Activated CD8-positive, alpha-beta memory T cell treated with anti-CD3 and anti-CD28 coated beads for 48 hours (primary cell): ENCODE measurements at regions not wholly inside any gene's neighbourhood (a gene's known extent, or its start where the extent isn't known, plus 50 kb on each side); places are given as distances from the start of the nearest gene placed in this dataset.
"Not testable (repeated sequence)": the region's sequence is repeated elsewhere in the genome, so short reads cannot be mapped to it uniquely, and the experiment has no call there.

Experiments used
- DNase-seq, 3 experiments: peaks; one replicate each; pipeline ENCODE4 v3.0.0-alpha.2; 2020; ENCODE audit warnings: low read depth in 2 of 3, low spot score in 2 of 3

DNA sequence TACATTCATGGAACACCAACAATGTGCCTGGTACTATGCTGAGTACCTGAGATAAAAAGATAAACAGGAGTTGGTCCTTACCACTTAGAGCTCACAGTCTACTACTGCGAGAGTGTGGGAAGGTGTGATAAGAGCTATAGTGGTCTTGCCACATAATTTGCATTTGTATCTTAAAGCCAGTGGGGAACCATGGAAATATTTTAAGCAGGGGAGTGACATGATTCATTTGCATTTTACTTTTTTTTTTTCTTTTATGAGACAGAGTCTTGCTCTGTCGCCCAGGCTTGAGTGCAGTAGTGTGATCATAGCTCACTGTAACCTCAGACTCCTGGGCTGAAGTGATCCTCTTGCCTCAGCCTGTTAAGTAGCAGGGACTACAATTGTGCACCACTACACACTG is 53.6 kb downstream of the SRGAP2 start:
- DNase-seq, result not testable (repeated sequence)

DNA sequence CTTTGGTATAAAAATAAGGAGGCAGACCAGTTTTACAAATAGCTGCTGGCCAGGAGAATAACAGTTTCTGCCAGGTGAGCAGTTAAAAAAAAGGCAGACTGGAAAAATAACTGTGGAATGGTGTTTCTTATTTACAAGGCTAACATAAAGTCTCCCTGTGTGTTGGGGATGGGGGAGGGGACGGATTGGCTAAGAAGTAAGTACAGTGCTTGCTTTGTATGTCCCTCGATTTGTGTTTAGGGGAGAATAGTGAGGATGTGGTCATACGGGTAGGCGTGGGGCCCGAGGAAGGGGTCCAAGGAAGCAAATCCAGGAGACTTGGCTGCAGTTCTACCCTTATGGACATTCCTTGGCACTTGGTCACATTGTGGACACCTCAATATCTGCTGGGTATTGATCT is 58.1 kb downstream of the SRGAP2 start:
- not testable (repeated sequence) for DNase-seq

DNA sequence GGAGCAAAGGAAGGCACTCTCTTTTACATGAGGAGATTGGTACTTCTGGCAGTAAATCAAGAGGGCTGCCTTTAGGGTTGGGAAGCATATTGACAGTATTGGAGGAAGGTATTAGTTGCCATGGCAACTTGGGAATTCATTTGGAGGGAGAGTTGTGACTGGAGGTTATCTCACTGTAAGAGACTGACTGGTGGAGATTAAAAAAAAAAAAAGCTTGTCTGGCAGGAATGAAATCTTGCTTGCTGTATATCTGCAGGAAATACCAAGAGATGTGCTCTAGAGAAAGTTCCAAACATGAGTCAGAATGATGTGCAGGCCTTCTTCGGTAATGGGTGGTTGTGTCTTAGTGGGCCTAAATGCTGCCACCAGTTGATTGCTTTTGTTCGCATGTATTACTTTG is 59.1 kb downstream of the SRGAP2 start:
- DNase-seq, result not testable (repeated sequence)

DNA sequence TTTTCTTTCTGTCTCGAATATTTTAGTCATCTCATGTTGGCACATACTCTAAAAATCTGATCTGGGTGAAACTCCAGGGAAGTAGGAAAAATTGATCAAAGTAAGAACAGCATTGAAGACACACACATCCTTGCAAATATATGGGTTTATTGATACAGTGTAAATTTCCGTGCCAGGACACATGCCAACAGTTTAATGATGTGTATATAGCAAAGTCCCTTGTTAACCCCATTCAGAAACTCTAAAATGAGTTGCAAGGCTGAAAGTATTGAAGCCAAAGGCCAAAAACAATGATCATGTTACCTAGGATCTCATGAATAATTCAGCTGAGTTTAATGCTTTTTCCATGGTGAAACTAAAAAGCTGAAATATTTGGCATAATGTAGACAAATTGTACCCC is 61.6 kb downstream of the SRGAP2 start:
- DNase-seq, result not testable (repeated sequence)

DNA sequence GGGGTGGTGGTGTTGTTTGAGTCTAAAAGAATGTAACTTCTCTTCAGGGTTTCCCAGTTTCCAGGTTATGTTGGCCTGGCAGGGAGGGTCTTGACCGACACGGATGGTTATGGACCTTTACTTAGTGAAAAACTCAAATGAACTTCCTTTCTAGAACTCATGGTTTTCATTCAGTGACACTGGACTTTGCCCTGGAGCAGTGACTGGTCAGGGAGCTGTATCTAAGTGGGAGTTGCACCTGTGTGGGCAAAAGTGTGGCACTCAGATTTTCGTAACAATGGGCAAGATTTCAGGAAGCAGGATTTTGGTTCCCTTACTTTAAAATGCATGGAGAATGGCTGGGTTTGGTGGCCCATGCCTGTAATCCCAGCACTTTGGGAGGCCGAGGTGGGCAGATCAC is 67.8 kb downstream of the SRGAP2 start:
- not testable (repeated sequence) for DNase-seq

DNA sequence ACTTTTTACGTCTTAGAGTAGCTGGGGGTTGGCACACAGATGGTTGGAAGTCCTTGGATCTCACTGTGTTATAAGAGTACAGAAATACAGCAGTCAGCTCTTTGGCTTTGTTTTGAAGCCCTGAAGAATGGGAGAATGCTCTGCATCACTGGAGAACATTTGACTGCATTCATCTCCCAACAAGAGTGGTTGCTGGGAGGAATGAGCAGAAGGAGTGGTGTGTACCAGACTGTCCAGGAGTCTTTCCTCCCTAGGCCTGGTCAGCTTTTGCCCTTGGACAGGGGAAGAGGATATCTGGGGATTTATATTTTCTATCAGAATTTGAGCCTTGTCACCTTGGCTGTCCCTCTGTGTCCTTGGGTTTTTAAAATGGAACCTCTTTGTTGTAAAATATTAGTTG is 69.8 kb downstream of the SRGAP2 start:
- DNase-seq, result not testable (repeated sequence)

DNA sequence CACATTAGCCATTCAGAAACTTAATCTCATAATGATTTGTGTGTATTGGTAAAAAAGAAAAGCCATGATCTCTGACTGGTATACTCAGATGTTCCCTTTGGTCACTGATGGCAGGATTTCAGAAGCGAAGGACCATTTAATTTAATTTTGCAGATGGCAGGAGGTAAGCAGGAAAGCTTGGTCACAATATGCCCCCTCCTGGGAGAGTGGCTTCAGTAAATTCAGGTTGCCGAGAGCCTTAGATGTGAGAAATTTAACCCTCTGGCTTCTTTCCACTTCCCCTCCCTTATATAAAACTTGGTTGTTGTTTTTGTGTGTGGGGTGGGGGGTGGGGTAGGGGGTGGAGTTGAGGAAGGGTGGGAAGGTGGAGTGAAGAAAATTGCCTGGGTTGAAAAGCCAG is 72.8 kb downstream of the SRGAP2 start:
- DNase-seq, result not testable (repeated sequence)

DNA sequence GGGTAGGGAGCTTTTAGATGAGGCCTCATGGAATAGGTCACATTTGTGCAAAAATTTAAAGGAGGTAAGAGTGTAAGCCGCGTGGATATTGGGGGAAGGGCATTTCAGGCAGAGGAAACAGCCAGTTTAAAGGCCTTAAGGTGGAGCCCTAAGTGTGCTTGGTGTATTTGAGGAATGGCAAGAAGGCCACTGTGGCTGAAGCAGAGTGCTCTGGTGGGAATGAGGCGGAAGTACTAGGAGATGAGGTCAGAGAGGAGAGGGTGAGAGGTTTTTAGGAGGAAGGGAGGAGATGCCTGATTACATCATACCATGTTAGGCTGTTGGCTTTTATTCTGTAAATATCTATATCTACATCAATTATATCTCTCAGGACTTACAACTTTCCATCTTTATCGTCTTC is 75.3 kb downstream of the SRGAP2 start:
- DNase-seq, result not testable (repeated sequence)

DNA sequence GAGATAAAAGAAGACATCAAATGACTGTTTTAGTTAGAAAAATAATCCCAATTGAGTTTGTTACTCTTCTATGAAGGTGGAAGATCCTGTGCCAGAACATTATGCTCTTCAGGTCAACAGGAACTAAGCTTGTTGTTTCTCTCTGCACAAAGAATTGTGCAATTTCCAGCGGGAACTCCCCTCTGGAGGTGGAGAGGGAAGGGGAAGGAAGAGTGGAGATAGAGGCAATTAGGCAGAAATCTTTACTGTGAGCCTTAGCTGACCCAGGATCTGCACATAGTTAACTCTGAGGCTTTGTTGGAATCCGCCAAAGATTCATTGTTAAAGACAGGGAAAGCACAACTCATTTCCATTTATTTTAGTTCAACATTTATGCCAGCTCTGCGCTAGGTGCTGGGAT is 77.3 kb downstream of the SRGAP2 start:
- not testable (repeated sequence) for DNase-seq

DNA sequence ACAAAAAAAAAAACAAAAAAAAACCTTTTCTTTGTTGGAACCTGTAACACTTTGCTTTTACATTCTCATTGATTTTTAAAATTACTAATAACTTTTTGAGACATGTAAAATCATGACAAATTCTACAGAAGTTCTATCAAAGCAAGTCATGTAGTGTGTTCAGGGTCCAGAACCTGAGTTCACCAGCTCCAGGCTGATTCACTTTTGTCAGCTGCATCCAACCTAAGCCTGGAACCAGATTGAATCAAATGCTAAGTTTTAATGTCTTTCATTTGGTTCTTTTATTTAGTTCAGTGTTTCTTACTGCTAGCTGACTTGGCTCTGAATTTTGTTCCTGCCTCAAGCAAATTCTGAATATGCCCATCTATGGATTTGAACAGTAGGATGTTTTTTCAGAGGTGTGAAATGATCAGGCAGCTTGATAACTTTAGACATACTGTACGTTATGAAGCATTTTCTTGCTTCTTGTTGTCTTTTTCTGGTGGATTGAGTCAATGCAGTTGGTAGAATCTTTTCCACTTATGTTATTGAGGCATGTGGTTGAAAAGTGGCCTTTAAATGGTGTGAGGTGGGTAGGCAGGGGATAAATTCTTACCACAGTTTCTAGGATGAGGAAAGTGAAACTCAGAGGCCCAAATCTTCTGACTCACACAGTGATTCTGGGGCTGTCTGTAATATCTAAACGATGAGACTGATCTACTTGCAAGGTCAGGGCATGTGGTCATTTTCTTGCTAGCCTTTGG is 78.7 kb downstream of the SRGAP2 start:
- not testable (repeated sequence) for DNase-seq

DNA sequence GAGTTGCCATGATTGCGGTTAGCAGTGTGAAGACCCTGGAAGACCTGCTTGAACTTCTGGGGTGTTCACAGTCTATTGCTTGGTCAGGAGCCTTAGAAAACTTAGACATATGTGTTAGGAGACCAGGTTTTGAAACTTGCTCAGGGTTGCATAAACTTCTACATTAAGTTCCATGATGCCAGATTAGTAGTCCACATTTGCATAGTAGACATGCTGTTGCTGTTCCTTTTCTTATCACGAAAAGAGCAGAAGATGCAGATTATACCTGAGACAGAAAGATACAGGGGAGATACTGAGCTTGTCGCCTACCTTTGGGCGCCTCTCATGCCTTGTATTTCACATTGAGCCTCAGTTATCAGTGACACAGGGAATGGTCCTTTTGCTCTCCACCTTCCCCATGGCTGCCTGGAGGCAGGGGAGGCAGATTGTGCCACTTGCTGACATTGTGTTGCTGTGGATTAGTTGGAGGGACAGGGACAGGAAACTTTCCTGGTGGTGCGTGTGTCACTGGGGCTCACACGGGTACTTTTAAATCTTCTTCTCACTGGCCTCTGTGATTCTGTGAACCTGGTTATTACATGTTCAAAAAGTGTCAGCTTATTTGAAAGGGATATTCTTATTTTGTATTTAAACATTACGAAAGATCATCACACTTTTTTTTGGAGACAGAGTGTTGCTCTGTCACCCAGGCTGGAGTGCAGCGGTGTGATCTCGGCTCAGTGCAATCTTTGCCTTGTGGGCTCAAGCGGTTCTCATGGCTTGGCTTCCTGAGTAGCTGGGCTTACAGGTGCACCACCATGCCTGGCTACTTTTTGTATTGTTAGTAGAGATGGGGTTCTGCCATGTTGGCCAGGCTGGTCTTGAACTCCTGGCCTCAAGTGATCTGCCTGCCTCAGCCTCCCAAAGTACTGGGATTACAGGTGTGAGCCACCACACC is 82.0 kb downstream of the SRGAP2 start:
- not testable (repeated sequence) for DNase-seq

DNA sequence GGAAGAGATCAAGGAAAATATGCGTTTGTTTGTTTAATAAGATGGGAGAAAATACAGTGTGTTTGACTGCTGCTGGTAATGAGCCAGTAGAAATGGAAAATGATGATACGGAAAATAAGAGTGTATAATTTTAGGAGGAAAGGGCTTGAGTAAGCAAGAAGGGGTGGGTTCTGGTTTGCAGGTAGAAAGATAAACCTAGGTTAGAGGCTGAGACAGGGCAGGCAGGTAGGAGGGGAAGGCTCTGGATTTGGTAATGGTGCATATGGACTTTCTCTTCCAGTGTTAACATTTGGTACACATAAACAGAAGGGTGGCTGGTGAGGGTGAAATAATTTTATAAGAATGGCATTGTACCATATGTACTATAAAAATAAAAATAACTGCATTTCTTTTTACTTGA is 84.4 kb downstream of the SRGAP2 start:
- not testable (repeated sequence) for DNase-seq

DNA sequence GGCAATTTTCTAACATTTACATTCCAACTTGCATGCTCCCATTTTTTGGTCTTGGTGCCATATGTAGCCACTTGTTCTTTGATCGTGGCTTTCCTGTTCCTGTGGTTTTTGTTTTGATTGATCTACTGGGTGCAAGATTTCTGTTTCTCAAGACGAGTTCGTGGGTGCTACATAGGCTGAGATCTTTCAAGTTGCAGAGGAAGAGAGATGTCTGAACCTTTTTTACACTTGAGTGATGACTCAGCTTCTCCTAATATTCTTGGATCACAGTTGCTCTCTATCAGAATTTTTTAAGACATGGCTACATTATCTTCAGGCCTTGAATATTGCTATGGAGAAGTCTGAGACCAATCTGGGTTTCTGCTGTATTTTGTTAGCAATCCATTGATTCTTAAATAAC is 85.1 kb downstream of the SRGAP2 start:
- DNase-seq, result not testable (repeated sequence)

DNA sequence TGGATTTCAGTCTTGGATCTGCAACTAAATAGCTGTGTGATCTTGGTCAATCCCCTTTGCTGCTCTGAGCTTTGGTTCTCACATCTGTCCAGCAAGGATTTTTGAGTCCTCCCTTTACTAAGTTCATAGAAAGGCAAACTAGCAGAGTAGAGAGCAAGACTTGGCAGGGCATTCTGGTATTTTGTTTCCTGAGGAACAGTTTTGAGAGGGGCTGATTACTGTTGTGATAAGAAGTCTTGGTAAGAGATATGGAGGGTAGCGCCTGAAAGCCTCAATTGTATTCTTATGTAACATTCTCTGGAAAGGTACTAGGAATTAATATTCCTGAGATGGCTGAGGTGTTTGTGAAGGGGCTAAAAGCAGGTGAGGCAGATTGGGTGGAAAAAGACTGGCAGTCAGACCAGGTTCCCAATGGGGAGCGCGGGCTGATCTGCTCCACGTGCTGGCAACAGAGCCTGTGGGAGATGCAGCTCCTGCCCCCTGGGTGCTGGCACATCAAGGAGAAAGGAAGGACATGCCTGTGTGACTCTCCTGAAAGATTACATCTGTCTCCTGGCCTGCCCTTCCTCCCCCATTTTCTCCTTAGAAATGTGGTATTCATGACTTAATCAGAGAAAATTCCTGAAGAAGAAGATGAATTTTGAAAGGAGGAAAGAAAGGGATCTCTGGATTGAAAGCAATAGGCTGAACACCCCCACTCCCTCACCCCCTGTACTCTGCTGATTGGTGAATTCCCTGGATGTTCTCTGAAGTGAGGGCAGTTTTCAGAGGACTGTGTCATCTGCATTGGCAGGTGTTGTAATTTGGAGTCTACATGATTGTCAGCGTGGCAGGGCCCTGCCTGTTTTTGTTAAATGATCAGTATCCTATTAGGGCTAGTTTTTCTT is 94.0 kb downstream of the SRGAP2 start:
- not testable (repeated sequence) for DNase-seq

DNA sequence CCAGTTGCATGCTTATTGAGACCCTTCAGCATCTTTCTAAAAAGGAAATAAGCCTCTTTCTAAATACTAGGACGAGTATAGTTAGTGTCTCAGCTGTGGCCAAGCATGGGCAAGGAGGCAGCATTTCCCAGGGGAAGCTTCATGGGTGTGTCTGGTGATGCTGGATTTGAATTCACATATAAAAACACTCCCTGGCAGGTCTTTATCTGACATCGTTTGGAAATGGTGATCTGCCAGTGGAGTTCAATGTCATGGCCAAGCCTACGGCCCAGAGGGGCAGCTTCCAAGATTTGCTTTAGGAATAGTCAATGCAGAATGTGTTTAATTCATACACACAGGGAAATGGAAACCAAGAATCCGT is 94.7 kb downstream of the SRGAP2 start:
- DNase-seq, result not testable (repeated sequence)

DNA sequence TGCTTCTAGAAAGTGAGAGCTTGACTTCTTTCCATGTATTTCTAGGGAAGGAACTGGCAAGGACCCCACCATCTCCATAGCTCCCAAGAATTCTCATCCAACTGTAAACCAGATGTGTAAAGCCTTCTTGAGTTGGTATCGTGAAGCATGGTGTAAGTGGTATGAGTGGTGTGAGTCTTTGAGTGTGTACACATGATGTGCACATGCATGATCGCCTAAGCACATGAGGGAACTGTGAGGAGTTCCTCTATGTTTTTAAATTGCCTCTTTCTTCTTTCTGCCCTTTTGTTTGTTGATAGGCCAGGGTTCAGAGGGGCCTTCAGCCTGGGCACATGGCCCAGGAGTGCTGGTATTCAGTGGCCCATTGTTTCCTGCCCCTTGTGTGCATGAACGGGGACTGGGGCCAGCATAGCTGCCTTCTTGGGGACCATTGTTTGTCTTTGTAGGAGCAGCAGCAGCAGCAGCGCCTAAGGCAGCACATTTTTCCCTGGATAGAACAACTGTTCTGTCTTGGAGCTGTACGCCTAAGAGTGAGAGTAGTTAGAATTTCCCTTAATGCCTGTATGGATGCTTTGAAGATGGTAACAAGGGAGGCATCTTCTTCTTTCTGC is 95.9 kb downstream of the SRGAP2 start:
- DNase-seq, result not testable (repeated sequence)

DNA sequence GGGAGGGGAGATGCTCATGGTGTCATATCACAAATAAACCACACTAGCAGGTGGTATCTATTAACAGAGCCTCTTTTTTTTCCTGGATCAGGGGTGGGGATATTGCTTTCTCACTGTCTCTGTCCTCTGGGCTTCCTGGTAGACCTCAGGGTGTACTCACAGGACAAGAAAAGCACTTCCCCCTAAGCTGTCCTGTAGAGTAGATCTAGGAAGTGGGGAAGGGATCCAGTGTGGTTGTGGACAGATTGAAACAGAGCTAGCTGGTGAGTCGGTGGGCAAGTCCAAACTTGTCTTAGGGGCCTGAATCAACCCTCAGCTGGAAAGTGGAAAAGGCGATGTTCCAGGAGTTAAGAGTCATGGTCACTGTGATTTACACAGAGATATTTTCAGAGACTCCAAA is 96.6 kb downstream of the SRGAP2 start:
- not testable (repeated sequence) for DNase-seq

DNA sequence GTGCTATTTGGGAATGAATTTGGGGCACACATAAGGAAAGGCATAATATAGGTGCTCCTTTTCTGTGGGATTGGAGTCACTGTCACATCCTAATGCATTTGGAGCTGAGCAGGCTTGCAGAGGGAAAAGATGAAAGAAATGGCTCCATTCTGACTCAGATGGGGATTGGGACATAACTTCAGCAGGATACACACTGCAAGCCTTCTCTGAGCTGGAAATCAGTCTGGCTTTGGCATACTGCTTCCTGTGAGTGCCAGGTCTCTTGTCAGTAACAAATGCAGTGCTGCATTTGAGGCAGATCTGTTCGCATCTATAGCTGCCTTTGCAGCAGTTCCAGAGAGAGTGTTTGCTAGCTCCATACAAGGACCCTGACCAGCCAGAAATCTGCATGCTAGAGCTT is 98.7 kb downstream of the SRGAP2 start:
- DNase-seq, result not testable (repeated sequence)

DNA sequence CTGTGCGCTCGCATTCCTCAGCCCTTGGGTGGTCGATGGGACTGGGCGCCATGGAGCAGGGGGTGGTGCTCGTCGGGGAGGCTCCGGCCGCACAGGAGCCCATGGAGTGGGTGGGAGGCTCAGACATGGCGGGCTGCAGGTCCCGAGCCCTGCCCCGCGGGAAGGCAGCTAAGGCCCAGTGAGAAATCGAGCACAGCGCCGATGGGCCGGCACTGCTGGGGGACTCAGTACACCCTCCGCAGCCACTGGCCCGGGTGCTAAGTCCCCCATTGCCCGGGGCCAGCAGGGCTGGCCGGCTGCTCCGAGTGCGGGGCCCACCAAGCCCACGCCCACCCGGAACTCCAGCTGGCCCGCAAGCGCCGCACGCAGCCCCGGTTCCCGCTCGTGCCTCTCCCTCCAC is 104.1 kb downstream of the SRGAP2 start:
- DNase-seq, result not testable (repeated sequence)

DNA sequence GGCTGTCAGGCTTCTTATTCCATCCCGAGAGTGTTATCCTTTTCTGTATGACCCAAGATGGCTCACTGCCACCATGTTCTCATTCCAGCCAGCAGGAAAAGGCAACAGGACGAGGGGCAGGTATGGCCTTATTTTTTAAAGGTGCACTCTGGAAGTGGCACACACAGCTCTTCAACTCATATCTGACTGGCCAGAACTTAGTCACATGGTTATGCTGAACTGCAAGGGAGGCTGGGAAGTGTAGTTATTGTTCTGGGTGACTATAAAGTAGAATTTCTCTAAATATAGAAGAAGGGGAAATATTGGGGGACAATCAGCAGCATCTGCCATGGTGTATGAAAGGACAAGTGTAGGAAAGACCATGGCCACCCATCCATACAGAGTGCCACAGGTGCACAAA is 107.6 kb downstream of the SRGAP2 start:
- DNase-seq, result not testable (repeated sequence)
